ENCODE measurements at regions not wholly inside any gene's neighbourhood (a gene's known extent, or its start where the extent isn't known, plus 50 kb on each side); places are given as distances from the start of the nearest gene placed in this dataset.
"Not testable (repeated sequence)": the region's sequence is repeated elsewhere in the genome, so short reads cannot be mapped to it uniquely, and the experiment has no call there.

DNA sequence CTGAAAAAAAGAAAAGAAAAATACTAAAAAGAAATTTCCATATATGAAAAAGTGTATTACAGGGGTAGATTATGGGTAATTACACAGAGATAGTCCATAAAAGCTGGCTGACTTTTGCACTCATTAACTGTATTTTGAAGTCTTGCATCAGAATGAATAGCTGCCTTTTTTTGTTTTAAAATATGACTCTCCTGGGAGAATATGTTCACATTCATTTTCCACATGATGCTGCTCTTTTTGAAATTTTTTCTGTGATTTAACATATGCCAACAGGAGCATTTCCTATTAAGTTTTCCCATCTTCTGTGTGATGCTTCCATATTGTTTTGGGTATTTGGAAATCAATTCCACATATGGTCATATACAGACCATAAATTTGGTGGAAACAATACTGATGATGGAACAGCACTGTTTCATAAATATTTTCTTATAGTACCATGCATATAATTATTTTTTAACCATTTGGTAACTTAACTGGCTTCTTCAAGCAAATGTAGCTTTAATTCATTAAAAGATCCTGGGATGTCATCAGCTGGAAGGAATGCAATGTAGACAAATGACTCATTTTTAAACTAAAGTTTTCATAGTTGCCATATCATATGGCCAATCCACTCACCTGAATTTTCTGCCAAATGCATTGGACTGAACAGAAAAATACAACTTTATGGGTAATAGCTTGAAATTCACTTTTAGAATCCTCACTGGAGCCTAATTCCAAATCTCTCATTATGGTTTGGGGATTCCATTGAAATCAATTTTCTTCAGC is 313.9 kb upstream of the GLI3 start:
- DNase-seq = no peak

DNA sequence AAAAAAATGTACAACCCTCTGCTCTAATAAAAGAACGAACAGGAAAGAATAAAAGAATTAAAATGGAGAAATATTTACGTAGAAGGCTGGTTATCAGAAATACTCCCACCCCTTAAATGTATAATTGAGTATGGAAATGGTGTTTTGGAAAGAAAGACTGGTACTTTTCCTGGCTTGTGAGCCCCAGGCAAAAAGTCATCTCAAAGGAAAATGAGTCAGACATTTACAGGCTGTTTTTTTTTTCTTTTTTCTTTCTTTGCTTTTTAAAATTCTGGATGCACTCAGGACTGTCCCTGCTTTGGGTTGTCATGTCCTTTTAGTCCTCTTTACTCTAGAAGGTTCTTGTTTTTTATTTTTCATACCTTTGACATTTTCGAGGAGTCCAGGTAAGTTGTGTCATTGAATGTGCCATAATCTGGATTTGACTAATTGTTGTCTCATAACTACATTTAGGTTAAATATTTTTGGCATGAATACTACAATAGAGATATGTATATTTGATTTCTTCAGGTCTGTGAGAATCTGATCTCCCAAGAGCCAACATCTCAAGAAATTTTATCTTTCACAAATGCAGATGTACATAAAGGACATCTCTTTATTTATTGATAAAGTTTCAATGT is 313.0 kb upstream of the GLI3 start:
- no peak for DNase-seq

DNA sequence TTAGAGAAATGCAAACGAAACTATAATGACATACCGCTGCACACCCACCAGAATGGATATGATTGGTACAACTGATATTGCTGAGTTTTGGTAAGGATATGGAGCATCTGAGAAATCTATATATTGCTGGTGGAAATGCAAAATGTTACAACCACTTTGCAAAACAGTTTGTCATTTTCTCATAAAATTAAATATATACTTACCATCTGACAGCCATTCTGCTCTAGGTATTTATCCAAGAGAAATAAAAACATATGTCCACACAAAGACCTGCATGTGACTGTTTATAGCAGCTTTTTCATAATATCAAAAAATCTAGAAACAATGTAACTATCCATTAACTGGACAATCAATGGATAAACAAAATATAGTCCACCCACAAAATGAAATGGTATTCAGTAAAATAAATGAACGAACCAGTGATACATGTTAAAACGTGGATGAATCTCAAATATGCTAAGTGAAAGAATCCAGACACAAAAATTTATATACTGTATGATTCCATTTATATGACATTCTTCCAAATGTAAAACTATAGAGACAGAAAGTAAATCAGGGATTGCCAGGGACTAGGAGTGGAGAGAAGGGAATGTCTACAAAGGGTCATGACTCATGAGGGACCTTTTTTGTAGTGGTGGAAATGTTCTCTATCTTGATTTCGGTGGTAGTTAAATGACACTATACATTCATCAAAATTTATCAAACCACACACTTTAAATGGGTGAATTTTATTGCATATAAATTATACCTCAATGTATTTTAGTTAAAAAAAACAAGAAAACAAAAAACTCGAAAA is 312.0 kb upstream of the GLI3 start:
- no peak for DNase-seq

DNA sequence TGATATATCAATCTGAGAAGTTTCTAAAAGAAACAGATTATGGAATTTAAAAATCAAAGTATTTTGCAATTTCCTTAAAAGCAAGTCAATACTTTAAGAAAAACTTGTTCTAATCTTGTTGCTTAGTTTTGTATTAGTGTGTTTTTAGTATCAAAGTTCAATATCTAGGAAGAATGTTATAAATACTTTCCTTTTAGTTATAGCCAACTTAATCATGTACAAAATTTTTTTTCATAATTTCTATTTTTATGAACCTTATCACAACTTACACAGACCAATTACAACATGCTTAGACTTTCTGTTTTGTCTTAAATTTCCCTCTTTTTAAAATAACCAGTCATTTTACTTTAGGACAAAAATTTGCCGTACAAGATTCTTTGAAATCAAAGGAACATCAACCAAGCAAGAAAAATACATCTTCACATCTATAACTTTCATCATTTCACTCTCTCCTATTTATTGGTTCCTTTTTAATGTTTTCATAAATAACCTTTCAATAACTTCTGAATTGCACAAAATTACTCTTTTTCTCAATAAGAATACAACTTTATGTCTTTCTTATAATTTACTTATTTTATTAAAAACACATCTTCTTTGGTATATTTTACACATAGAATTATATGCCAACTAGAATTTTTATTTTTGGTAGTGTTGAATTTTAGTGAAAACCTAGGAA is 308.2 kb upstream of the GLI3 start:
- DNase-seq = no peak

DNA sequence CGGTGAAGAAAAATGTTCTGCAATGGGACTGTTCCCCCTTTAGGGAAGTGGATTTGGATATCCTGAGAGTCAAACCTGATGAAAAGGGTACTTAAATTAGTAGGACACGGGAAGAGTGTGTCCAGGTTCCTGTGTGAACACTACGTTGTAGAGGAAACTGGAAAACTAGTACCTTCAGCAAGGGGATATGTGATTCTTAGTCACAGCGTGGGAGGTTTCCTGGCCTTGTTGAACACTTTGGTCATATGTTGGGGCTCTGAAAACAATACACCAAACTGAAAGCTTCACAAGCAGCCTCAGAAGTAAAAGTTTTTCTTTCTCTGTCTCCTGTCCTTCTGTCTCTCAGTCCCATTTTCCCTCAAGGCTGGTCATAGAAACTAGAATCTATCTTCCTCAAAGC is 306.9 kb upstream of the GLI3 start:
- no peak for DNase-seq

DNA sequence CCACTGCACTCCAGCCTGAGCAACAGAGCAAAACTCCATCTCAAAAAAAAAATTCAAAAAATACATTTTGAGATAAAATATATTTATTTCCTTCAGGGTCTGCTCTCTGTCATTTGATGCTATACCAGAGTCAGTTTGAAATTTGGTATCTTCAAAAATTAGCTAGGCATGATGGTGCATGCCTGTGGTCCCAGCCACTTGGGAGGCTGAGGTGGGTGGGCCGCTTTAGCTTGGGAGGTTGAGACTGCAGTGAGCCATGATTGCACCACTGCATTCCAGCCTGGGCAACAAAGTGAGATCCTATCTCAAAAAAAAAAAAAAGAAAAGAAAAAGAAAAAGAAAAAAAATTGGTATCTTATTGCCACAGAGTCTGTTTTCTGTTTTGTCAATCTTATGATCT is 305.4 kb upstream of the GLI3 start:
- not testable (repeated sequence) for DNase-seq

DNA sequence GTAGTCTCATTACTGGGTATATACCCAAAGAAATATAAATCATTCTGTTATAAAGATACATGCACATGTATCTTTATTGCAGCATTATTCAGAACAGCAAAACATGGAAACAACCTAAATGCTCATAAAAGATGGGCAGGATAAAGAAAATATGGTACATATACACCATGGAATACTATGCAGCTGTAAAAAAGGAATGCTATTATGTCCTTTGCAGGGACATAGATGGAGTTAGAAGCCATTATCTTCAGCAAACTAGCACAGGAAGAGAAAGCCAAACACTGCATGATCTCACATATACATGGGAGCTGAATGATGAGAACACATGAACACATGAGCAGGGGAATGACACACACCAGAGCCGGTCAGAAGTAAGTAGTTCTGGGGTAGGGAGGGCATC is 297.4 kb upstream of the GLI3 start:
- no peak for DNase-seq

DNA sequence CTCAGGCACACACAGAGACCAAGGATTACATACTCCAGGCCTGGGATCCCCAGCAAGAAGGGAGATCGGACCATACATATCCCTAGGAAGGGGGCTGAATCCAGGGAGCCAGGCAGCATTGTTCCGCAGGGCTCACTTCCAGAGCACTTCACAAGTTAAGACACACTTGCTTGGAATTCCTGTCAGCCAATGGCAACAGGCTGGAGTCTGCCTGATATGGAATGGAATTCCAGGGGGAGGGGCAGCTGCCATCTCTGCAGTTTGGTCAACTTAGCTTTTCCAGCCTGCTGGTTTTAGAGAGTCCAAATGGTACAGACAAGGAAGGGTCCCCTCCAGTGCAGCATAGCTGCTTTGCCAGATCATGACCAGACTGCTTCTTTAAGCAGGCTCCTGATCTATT is 290.0 kb upstream of the GLI3 start:
- DNase-seq = no peak

DNA sequence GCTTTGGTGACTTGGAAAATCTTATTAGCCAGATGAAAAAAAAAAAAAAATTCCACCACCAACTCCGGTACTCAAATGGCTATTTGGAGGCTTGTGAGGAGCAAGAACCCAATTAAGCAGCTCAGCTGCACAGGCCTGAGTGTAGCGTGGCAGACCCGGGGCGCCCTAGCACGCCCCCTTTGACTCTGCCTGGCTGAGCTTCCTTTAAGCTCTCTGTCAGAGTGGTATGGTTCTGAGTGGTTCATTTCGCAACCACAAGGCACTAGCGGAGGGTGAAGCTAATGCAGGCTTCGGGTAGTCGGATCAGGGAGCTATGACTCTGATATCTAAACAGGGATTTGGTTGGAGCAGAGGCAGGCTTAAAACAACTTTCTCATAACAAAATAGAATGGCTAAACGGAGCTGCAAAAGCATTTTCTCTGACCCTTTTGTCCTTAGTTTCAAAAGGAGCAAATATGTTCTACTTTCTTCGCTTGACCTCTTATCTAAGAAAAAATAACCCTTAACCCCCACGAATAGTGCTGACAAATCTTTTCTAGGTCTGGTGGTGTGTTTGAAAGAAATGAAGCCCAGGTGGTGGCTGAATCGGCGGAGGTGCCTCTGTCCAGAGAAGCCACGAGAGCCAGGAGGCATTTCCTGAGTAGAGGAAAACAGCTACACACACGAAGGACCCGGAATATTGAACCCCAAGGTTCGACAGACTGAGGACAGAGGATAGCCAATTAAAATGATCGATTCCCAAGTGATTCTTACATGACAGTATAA is 285.4 kb upstream of the GLI3 start:
- DNase-seq = no peak

DNA sequence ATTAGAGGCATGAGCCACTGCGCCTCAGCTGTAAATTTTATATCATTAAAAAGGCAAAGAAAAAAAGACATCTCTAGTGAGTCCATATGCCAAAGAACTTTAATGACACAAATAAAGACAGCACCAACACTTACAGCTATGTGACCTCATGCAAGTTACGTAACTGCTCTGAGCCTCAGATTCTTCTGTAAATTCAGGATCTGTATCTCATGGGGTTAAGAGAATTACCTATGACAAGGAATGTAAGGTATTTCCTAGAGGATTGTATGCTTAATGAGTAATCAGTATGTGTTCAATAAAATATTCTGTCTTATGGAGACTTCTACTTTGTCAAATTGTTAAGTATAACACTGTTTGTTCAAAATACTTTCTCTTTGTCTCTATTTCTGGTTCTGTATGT is 274.0 kb upstream of the GLI3 start:
- DNase-seq = no peak

DNA sequence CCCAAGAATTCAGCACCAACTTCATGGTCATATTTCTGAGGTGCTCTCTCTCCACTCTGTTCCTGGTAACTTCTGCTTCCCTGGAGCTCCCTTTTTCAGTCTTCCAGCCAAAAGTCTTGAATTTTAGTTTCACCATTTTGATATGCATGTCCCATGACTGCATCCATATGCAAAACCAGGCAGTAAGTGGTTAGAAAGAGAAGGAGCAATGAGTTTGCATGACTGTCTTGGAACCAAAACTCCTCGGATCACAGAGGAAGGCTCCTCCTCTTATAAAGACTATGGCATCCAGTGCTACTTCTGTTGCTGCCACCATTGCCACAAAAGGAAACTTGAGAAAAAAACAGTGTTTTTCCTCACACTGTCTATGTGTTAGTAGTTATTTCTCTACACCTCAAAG is 269.1 kb upstream of the GLI3 start:
- DNase-seq = no peak

DNA sequence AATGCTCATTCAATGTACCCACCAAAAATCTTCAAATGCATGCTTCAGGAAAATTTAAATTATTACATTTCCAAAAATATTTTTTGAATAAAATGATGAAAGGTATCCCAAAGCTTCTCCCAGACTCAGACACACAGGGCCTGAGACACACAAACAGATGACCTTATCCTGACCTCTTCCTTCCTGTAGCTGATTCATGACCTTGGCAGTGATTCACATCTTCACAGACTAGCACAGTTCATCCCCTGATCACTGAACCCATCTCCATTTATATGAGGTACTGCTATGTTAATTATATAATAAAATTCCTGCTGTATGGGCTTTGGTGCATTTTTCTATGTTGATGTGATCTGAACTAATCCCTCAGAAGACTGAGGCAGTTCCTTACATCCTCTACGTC is 265.0 kb upstream of the GLI3 start:
- no peak for DNase-seq

DNA sequence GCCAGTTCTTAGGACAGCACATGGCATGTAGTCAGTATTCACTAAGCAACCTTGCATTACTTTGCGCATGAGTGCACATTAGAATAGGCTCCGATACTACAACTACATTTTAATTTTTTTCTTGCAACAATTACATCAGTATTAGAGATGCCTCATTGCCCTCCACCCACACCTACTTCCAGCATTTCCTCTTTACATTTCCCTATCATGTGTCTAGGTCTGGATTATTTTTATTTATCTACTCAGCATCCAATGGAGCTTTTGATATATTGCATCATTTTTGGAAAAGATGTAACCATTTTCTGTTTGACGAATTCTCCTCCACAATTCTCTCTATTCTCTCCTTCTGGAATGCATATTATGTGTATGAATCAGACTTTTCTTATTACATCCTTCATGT is 258.2 kb upstream of the GLI3 start:
- no peak for DNase-seq

DNA sequence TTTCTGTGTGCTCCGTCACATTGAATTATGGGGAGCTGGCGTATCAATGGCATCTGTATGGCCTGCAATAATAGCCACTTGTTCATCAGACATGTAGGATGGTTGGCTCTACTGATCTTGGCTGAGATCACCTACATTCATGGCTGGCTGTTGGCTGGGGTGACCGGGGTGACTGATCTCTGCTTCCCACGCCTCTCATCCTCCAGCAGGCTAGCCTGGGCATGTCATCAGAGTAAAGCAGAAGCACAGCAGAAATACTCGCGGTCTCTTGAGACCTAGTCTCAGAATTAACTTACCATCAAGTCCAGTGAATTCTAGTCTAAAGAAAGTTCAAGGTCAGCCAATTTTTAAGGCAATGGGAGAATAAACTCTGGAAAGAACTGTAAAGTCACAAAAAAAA is 257.7 kb upstream of the GLI3 start:
- DNase-seq = no peak

DNA sequence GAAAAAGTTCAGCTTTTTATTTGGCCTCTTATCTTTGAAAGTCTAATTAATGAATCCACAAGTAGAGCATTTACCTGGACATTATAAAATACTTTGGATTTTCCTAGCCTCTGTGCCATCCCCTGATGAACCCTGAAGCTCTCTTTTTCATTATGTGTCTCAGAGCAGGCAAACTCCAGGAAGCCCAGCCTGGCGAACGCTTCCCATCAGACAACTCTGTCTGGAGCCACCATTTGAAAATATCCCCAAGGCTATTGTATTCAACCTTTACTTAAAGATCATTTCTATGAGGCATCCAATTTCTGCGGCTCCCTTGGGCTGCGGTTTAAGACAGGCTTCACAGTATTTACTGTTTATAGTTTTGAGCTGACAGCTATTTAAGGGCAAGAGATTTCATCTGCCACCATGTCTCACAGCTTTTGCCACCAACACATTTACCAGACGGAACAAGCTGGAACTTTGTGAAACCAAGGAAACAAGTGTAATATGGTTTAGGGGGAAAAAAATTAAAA is 257.2 kb upstream of the GLI3 start:
- no peak for DNase-seq

DNA sequence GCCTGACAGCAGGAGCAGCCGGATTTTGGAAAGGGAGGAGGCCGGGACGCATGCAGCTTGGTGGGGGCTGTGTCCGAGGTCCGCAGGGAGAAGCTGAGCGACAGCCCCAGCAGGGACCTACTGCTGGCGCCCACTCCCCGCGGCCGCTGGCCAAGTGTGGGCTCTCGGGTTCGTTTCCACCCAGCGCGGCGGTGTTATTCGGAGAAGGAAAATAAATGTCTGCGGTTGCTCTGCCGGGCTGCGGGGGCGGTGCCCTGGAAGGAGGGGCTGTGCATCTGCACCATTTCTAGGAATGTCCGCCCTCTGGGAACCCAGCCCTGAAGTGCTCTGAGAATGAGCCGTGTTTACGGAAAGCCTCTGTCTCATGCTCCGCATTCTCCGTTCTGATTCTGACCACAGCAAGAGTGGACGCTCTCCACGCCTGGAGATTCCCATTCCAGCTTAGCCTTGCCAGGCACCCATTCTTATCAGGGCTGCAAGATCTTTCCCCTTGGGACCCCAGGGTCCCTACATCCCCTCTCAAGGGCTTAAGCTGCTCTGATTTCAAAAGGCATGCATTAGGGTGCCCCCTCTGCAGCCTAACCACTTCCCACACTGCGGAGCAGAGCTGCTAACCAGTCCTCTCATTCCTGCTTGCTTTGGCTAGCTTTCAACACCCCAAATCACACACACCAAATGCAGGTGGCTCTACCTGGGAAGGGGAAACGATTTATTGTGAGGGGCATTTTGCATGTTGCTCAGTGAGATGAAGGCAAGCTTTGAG is 256.6 kb upstream of the GLI3 start:
- DNase-seq = peak; percentile 4

DNA sequence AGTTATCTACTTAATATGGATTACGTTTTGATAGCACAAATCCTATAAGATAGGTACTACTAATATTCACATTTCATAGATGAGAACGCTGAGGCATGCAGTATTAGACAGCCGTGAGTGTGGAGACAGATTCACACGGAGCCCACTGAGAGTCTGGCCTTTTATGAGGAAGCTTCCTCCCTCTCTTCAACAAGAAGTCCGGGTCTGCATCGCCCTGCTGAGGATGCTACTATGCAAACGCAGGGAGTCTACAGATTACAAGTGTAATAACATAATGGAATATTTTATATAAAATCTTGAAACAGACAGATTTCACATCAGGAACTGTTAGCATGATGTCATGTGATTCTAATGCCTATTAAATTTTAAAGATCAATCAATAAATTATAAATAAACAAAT is 255.9 kb upstream of the GLI3 start:
- DNase-seq = no peak

DNA sequence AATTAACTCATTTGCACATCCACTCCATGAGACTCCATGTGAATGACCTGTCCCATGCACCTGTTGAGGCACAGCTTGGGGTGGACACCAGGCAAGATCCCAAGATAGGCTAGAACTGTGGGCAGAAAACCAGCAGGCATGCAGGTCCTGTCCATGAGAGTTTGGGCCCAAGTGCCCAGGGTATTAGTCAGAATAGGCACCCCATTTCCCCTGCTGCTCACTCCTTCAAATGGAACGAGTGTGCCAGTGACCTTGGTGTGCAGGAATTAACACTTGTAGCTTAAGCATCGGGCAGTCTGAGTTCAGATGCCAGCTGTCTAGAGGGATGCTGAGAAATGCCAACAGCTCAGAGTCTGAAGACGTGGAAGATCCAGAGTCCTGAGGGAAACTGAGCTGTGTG is 254.1 kb upstream of the GLI3 start:
- no peak for DNase-seq

DNA sequence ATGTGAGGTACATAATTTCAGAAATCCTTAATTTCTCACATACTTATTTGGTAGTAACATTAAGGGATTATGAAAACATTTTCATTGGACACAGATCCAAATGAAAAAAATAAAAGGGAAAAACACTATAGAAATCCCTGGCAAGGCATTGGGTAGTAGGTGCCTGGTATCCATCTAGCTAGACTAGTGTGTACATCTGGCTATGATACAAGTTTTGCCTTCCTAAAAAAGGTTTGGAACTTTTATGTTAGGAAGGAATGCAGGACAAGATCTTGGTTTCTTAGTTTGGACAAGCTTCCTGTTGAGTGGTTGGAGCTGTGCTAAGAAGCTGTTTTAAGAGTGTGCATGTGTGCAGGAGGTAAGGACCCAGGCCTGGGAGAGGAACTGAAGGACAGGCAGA is 252.3 kb upstream of the GLI3 start:
- DNase-seq = no peak

DNA sequence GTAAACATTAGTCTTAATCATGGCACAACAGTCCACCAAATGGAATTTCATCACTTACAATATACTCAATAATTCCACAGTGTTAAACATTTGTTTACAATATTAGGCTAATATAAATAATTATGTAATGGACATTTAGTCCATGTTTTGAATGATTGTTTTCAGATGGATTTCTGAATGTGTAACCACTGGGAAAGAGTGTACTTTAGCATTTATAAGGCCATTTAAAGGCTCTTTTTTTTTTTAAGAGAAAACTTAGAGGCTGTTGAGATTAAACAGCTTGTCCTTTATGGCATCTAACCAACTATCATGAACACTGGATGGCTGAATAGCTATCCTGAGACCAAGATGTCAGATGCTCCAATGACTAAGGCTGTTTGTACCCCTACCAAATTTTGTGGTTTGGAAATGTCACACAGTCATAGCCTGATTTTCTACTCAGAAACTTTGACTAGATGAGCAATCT is 248.3 kb upstream of the GLI3 start:
- DNase-seq = no peak

DNA sequence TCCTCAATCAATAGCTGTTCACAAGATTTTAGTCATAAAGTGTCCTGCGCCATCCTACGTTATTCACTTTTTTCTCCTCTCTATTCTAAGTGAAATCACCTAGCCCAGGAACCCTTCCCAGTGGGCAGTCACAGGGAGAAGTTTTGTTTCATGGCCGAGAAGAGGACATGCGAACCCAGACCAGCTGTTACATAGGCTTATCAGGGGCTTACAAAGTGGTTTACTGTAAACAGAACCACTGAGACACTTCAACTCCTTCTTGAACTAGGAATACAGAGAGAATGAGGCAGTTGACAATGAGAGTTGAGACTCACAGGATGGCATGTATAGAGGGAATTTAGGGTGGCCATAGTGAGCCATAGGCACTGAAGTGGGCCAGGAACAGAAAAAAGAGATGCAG is 246.9 kb upstream of the GLI3 start:
- no peak for DNase-seq

Measured in NCI-H1105 treated with DMSO at 0.1 percent for 48 hours (cell line).